Endothelial cell of umbilical vein (primary cell): ENCODE measurements at regions not wholly inside any gene's neighbourhood (a gene's known extent, or its start where the extent isn't known, plus 50 kb on each side); places are given as distances from the start of the nearest gene placed in this dataset.

Experiments used
- BruUV-seq: library from RNA; stranded (reverse); fragments of 400-500 nt; replicated peaks from 2 replicates; lab custom pipeline; 2021; lab: Mats Ljungman, UMichigan
- CTCF ChIA-PET: fragments of 300-600, 350-600 bp; sonication (Branson Sonifier 250); formaldehyde crosslinking; loops from one replicate; lab custom pipeline; 2021; ENCODE audit warnings: antibody characterized with exemption, inconsistent platforms; lab: Charles Lee
- POLR2A ChIA-PET: fragments of 300-600, 350-600 bp; sonication (Branson Sonifier 250); formaldehyde crosslinking; loops from one replicate; lab custom pipeline; 2021; ENCODE audit warnings: antibody characterized with exemption, inconsistent platforms; lab: Charles Lee
- DNase-seq: peaks from one replicate; pipeline ENCODE4 v3.0.0-alpha.2; 2011; ENCODE audit warnings: low read depth, low spot score
- FAIRE-seq: peaks from 2 replicates; lab custom pipeline; 2011; peaks lifted over from hg19 to GRCh38; lab: Jason Lieb, UNC
- H2AFZ ChIP-seq: 2 replicates; pipeline ENCODE4 v1.6.0; 2012; ENCODE audit warnings: low read depth, low read length, control low read depth, inconsistent platforms
- H3K27ac ChIP-seq: 2 replicates; pipeline ENCODE4 v1.5.1; 2011; ENCODE audit warnings: low read depth, mild to moderate bottlenecking, control low read depth, low read length, moderate library complexity; ENCODE audit not compliant: insufficient read depth
- H3K27me3 ChIP-seq, 2 experiments: 2 replicates each; pipeline versions ENCODE4 v1.6.0 to v1.6.1; 2011; ENCODE audit warnings: low read length in 2 of 2, mixed read lengths in 1 of 2; ENCODE audit not compliant: control insufficient read depth in 2 of 2, insufficient read depth in 2 of 2
- H3K36me3 ChIP-seq, 2 experiments: 2 replicates in 1 of 2; 3 replicates in 1 of 2; pipeline ENCODE4 v1.5.1; 2011; ENCODE audit warnings: low read length in 2 of 2, mild to moderate bottlenecking in 1 of 2, moderate library complexity in 1 of 2; ENCODE audit not compliant: control insufficient read depth in 2 of 2, insufficient read depth in 2 of 2; ENCODE audit errors: extremely low read depth in 1 of 2
- H3K4me1 ChIP-seq: 3 replicates; pipeline ENCODE4 v1.5.1; 2011; ENCODE audit warnings: mild to moderate bottlenecking, low read length; ENCODE audit not compliant: control insufficient read depth, insufficient read depth; ENCODE audit errors: extremely low read depth
- H3K4me2 ChIP-seq: 2 replicates; pipeline ENCODE4 v1.6.1; 2011; ENCODE audit warnings: low read length, control low read depth, mixed read lengths; ENCODE audit not compliant: insufficient read depth
- H3K4me3 ChIP-seq, 3 experiments: fragments of 200-600 bp in 1 of 3; sonication (generic), shearing (Covaris generic) in 1 of 3; replicated peaks in 1 of 3; 2 replicates each; pipeline ENCODE4 v1.5.1; 2011 to 2016; ENCODE audit warnings: control low read depth in 3 of 3, low read length in 3 of 3, mild to moderate bottlenecking in 2 of 3, inconsistent platforms in 1 of 3, low read depth in 1 of 3, moderate library complexity in 1 of 3; ENCODE audit not compliant: insufficient read depth in 1 of 3
- H3K79me2 ChIP-seq: 2 replicates; pipeline ENCODE4 v1.6.0; 2012; ENCODE audit warnings: low read length, inconsistent platforms; ENCODE audit not compliant: control insufficient read depth, insufficient read depth
- H3K9ac ChIP-seq: replicated peaks from 2 replicates; pipeline ENCODE3; 2011; ENCODE audit warnings: low read length, control low read depth; ENCODE audit not compliant: insufficient read depth; ENCODE audit errors: extremely low read depth
- H3K9me1 ChIP-seq: replicated peaks from 3 replicates; pipeline ENCODE4 v1.6.0; 2011; ENCODE audit warnings: mild to moderate bottlenecking, low read length; ENCODE audit not compliant: control insufficient read depth, insufficient read depth; ENCODE audit errors: extremely low read depth
- H3K9me3 ChIP-seq: replicated peaks from 2 replicates; pipeline ENCODE4 v1.5.1; 2012; ENCODE audit warnings: low read length, inconsistent platforms; ENCODE audit not compliant: control insufficient read depth, insufficient read depth
- H4K20me1 ChIP-seq: replicated peaks from 2 replicates; pipeline ENCODE3; 2011; ENCODE audit warnings: mild to moderate bottlenecking, low read length; ENCODE audit not compliant: control insufficient read depth, insufficient read depth; ENCODE audit errors: extremely low read depth
- EZH2 ChIP-seq: IDR thresholded peaks from 2 replicates; pipeline ENCODE4 v1.6.1; 2012; ENCODE audit warnings: borderline replicate concordance, low read depth, mild to moderate bottlenecking, moderate library complexity, low read length, inconsistent platforms; ENCODE audit not compliant: severe bottlenecking
- FOS ChIP-seq: IDR thresholded peaks from 2 replicates; pipeline ENCODE4 v1.6.1; 2011; ENCODE audit warnings: mild to moderate bottlenecking, low read length, moderate library complexity, borderline replicate concordance; ENCODE audit not compliant: insufficient read depth
- GATA2 ChIP-seq: IDR thresholded peaks from 2 replicates; pipeline ENCODE4 v1.7.0; 2011; ENCODE audit warnings: low read depth, mild to moderate bottlenecking, moderate library complexity, mixed read lengths, low read length; ENCODE audit not compliant: insufficient read length, insufficient read depth
- JUN ChIP-seq: IDR thresholded peaks from 2 replicates; pipeline ENCODE4 v1.6.1; 2011; ENCODE audit warnings: borderline replicate concordance, low read depth; ENCODE audit not compliant: insufficient read length, insufficient read depth
- MAX ChIP-seq: IDR thresholded peaks from 2 replicates; pipeline ENCODE4 v1.6.1; 2011; ENCODE audit not compliant: insufficient read depth, insufficient read length
- MYC ChIP-seq: IDR thresholded peaks from one replicate; pipeline ENCODE4 v1.6.1; 2011; ENCODE audit warnings: mild to moderate bottlenecking, low read depth, low read length
- POLR2A ChIP-seq: IDR thresholded peaks from 2 replicates; pipeline ENCODE4 v1.6.1; 2012; ENCODE audit warnings: low read depth, mild to moderate bottlenecking, control low read depth, low read length
- POLR2AphosphoS5 ChIP-seq: IDR thresholded peaks from 2 replicates; pipeline ENCODE4 v1.6.1; 2012; ENCODE audit warnings: low read depth, mild to moderate bottlenecking, control low read depth, low read length, moderate library complexity; ENCODE audit not compliant: insufficient read depth
- dilution Hi-C: fragments of 300-500 bp; cut with MboI; formaldehyde crosslinking; loops from one replicate; pipeline ENCODE4 v1.15.0; 2019; ENCODE audit warnings: low sequenced_read_pairs; ENCODE audit not compliant: extremely low pct_ligation_motif_present
- intact Hi-C: fragments of 100-400 bp; cut with micrococcal nuclease; formaldehyde crosslinking; loops from one replicate; pipeline ENCODE4 v1.10.0; 2022
- TF ChIP-seq, protein P1 (sequence below), 2 donors: IDR thresholded peaks; 1 replicate in 1 of 2; 2 replicates in 1 of 2; pipeline ENCODE4 v1.5.1; 2011; ENCODE audit warnings: low read length in 2 of 2, mild to moderate bottlenecking in 2 of 2, moderate library complexity in 2 of 2, control low read depth in 1 of 2, inconsistent platforms in 1 of 2, low read depth in 1 of 2; ENCODE audit not compliant: insufficient read depth in 1 of 2; ENCODE audit errors: extremely low read depth in 1 of 2

DNA sequence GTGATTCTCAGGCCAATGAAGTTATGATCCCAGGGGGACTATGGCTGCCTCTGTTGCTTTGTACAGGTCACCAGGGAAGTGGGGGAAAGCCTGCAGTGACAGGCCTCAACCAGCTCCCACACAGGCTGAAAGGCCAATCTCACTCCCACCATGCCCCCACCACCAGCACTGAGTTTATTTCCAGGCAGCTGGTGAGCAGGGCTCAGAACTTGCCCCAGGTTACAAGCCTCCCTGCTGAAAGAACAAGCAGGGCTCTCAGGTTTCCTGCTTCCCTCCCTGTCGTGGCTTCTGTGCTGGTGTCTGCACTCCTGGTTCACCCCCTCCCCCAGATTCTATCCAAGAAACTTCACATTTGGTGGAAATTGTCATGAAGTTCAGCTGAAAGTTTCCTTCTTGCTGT lies 260.3 kb downstream of the CCDC59 start:
- FAIRE-seq (no peak), DNase-seq (no peak)
- no peaks in the 10 kb centered on the region for H3K27me3 ChIP-seq
- H3K9me3 ChIP-seq = no peaks in the 10 kb centered on the region
- no TSS peak for BruUV-seq
- H3K36me3 ChIP-seq = no peaks in the 10 kb centered on the region
- TF ChIP-seq POLR2A (no peak), FOS (no peak), GATA2 (no peak), MAX (no peak), JUN (no peak), EZH2 (no peak), MYC (no peak), POLR2AphosphoS5 (no peak)
- TF ChIP-seq, protein P1, sequence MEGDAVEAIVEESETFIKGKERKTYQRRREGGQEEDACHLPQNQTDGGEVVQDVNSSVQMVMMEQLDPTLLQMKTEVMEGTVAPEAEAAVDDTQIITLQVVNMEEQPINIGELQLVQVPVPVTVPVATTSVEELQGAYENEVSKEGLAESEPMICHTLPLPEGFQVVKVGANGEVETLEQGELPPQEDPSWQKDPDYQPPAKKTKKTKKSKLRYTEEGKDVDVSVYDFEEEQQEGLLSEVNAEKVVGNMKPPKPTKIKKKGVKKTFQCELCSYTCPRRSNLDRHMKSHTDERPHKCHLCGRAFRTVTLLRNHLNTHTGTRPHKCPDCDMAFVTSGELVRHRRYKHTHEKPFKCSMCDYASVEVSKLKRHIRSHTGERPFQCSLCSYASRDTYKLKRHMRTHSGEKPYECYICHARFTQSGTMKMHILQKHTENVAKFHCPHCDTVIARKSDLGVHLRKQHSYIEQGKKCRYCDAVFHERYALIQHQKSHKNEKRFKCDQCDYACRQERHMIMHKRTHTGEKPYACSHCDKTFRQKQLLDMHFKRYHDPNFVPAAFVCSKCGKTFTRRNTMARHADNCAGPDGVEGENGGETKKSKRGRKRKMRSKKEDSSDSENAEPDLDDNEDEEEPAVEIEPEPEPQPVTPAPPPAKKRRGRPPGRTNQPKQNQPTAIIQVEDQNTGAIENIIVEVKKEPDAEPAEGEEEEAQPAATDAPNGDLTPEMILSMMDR (IDR thresholded peaks at IDR 0.05; ENCODE audit: extremely low read depth in 1 of 2, insufficient read depth in 1 of 2, low read depth in 1 of 2, low read length in 2 of 2) = no peak
- POLR2A ChIA-PET = no interaction called here
- no peak overlapping the region for H3K4me2 ChIP-seq
- CTCF ChIA-PET = no interaction called here
- H3K27ac ChIP-seq = no peak overlapping the region
- H3K9ac ChIP-seq = no peak overlapping the region
- dilution Hi-C loops (no loop called here), intact Hi-C loops (no loop called here)
- no peak overlapping the region for H2AFZ ChIP-seq
- no peaks in the 10 kb centered on the region for H4K20me1 ChIP-seq
- H3K4me1 ChIP-seq = no peaks in the 10 kb centered on the region
- H3K4me3 ChIP-seq = no peak overlapping the region
- no peaks in the 10 kb centered on the region for H3K79me2 ChIP-seq
- no peaks in the 10 kb centered on the region for H3K9me1 ChIP-seq
